ENCODE measurements at regions not wholly inside any gene's neighbourhood (a gene's known extent, or its start where the extent isn't known, plus 50 kb on each side); places are given as distances from the start of the nearest gene placed in this dataset.

DNA sequence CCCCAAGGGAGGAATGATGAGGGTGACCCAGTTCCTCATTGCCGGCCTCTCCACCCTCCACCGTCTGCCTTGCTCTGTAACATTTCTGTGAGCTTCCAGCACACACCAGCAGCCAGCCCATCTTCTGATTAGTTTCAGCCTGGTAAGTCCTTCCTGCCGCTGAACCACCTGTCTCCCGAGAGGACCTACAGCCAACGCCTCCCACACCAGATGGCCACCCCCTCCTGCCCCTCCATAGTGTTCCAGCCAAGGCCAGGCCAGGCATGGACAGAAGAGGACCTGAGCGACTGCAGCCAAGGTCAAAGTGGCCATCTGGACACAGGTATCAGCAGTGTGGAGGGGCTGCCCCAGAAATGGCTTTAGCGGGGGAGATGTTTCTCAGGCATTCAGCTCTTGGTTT is 170.7 kb upstream of the CTBP2 start:
- H3K36me3 ChIP-seq (ENCODE audit: insufficient read depth, low read length), result no peaks in the 10 kb centered on the region
- H3K4me3 ChIP-seq, result no peak overlapping the region
- no peaks in the 10 kb centered on the region for H3K9me3 ChIP-seq (ENCODE audit: low read depth, low read length)
- TF ChIP-seq FOXP2 (optimal IDR thresholded peaks at IDR 0.05; ENCODE audit: control extremely low read depth, extremely low read length, insufficient read depth), result no peak
- TF ChIP-seq EZH2 (IDR thresholded peaks at IDR 0.05), result no peak
- no peak for TF ChIP-seq POLR2AphosphoS5 (IDR thresholded peaks at IDR 0.05; ENCODE audit: borderline replicate concordance, low read depth, low read length)
- H3K27ac ChIP-seq, result no peak overlapping the region
- no peak for DNase-seq (ENCODE audit: low read depth, low spot score)
- no peak overlapping the region for H3K9ac ChIP-seq (ENCODE audit: insufficient read length)

DNA sequence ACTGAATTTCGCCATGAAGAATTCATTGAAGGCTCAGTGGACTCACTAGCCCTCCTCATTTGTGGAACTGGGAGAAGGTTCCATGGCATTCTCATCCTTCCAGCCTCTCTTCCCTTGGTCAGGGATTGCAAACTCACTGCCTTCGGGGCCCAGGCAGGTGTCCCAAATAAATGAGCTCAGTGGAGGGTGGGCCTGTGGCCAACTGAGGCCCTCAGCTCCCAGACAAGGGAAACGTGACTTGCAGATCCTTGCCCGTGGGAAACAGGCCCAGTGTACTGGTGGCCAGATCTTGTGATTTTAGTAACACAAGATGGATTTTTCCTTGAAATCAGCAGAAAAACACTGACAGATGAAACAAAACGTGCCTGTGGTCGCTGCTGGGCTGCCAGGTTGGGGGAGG is 168.7 kb upstream of the CTBP2 start:
- Histone ChIP-seq H3K4me3 (no peak overlapping the region), H3K36me3 (ENCODE audit: insufficient read depth, low read length) (no peaks in the 10 kb centered on the region), H3K9ac (ENCODE audit: insufficient read length) (no peak overlapping the region), H3K27ac (no peak overlapping the region), H3K9me3 (ENCODE audit: low read depth, low read length) (no peaks in the 10 kb centered on the region)
- TF ChIP-seq EZH2 (IDR thresholded peaks at IDR 0.05) (no peak), POLR2AphosphoS5 (IDR thresholded peaks at IDR 0.05; ENCODE audit: borderline replicate concordance, low read depth, low read length) (no peak), FOXP2 (optimal IDR thresholded peaks at IDR 0.05; ENCODE audit: control extremely low read depth, extremely low read length, insufficient read depth) (no peak)
- no peak for DNase-seq (ENCODE audit: low read depth, low spot score)

DNA sequence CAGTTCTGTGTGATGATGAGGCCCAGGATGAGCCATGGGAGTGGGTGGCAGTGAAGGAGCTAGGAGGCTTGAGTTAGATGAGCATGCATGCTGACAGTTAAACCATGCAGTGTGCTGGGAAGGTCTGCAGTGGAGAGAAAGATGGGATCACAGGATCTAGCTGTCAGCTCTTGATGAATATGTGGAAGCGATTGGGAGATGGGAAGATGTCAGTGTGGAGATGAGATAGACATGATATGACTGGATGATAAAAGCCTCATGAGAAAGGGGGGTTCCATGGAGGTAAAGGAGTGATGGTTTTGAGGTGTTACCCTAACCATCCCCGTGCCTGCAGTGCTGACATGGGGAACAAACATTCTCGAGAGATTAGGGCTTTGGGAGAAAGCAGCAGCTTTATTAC is 165.0 kb upstream of the CTBP2 start:
- Histone ChIP-seq H3K4me3 (no peak overlapping the region), H3K9ac (ENCODE audit: insufficient read length) (no peak overlapping the region), H3K9me3 (ENCODE audit: low read depth, low read length) (no peaks in the 10 kb centered on the region), H3K36me3 (ENCODE audit: insufficient read depth, low read length) (no peaks in the 10 kb centered on the region), H3K27ac (no peak overlapping the region)
- TF ChIP-seq POLR2AphosphoS5 (IDR thresholded peaks at IDR 0.05; ENCODE audit: borderline replicate concordance, low read depth, low read length) (no peak), EZH2 (IDR thresholded peaks at IDR 0.05) (no peak), FOXP2 (optimal IDR thresholded peaks at IDR 0.05; ENCODE audit: control extremely low read depth, extremely low read length, insufficient read depth) (no peak)
- no peak for DNase-seq (ENCODE audit: low read depth, low spot score)

DNA sequence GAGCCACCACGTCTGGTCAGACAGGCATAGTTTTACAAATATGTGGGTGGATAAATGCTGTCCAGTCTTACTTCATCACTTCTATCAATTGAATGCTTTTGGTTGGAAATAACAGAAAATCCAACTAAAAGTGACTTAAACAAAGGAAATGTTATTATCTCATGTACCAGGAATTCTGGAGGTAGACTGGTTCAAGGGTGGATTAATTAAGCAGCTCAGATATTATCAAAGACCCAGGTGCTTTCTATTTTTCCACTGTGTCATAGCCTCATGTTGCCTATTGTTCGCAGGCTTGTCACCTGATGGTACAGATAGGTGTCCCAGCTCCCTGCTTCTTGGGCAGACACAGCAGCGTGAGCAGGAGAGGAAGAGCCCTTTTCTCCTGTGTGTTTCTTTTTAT is 156.1 kb upstream of the CTBP2 start:
- H3K9me3 ChIP-seq (ENCODE audit: low read depth, low read length), result no peaks in the 10 kb centered on the region
- H3K36me3 ChIP-seq (ENCODE audit: insufficient read depth, low read length), result no peaks in the 10 kb centered on the region
- DNase-seq (ENCODE audit: low read depth, low spot score), result no peak
- no peak for TF ChIP-seq EZH2 (IDR thresholded peaks at IDR 0.05)
- TF ChIP-seq POLR2AphosphoS5 (IDR thresholded peaks at IDR 0.05; ENCODE audit: borderline replicate concordance, low read depth, low read length), result no peak
- no peak for TF ChIP-seq FOXP2 (optimal IDR thresholded peaks at IDR 0.05; ENCODE audit: control extremely low read depth, extremely low read length, insufficient read depth)
- H3K4me3 ChIP-seq, result no peak overlapping the region
- no peak overlapping the region for H3K9ac ChIP-seq (ENCODE audit: insufficient read length)
- no peak overlapping the region for H3K27ac ChIP-seq

DNA sequence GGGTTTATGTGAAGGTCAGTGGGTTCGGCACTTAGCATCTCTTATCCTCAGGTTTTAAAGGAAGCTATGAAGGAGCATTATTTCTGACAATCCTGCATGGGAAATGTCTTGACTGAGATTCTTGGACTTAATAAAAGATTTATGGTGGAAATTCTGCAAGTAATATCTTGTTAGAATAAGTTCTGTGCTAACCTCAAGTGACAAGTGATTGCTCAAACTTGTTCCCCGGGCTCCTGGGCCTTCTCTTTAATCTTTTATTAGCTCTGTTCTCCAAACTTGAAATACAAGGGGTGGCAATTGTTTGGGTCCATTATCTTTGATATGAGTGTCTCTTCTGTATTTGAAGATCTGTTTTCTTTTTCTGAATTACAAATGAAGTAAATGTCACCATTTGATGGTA is 140.6 kb upstream of the CTBP2 start:
- no peak for TF ChIP-seq FOXP2 (optimal IDR thresholded peaks at IDR 0.05; ENCODE audit: control extremely low read depth, extremely low read length, insufficient read depth)
- TF ChIP-seq EZH2 (IDR thresholded peaks at IDR 0.05), result no peak
- no peak for TF ChIP-seq POLR2AphosphoS5 (IDR thresholded peaks at IDR 0.05; ENCODE audit: borderline replicate concordance, low read depth, low read length)
- Histone ChIP-seq H3K36me3 (ENCODE audit: insufficient read depth, low read length) (no peaks in the 10 kb centered on the region), H3K27ac (no peak overlapping the region), H3K9ac (ENCODE audit: insufficient read length) (no peak overlapping the region), H3K9me3 (ENCODE audit: low read depth, low read length) (no peaks in the 10 kb centered on the region), H3K4me3 (no peak overlapping the region)
- no peak for DNase-seq (ENCODE audit: low read depth, low spot score)

DNA sequence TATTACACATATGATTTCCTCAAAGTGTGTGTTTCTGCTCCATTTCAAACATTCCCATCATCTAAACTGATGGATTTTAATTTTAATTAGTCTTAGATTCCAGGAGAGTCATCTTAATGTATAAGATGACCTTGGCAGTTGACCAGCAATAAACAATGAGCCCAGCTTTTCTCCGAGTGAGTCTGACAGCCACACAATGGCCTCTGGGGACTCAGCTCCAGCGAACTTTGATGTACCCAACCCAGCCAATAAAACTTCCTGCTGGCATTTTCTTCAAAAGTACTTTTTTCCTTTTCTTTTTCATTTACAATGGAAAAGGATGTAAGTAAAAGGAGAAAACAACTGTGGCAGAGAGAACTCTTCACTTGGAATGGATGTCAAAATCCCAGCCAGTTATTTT is 139.1 kb upstream of the CTBP2 start:
- H3K27ac ChIP-seq, result no peak overlapping the region
- no peaks in the 10 kb centered on the region for H3K36me3 ChIP-seq (ENCODE audit: insufficient read depth, low read length)
- H3K9ac ChIP-seq (ENCODE audit: insufficient read length), result no peak overlapping the region
- TF ChIP-seq POLR2AphosphoS5 (IDR thresholded peaks at IDR 0.05; ENCODE audit: borderline replicate concordance, low read depth, low read length) (no peak), FOXP2 (optimal IDR thresholded peaks at IDR 0.05; ENCODE audit: control extremely low read depth, extremely low read length, insufficient read depth) (no peak), EZH2 (IDR thresholded peaks at IDR 0.05) (no peak)
- no peak for DNase-seq (ENCODE audit: low read depth, low spot score)
- no peaks in the 10 kb centered on the region for H3K9me3 ChIP-seq (ENCODE audit: low read depth, low read length)
- no peak overlapping the region for H3K4me3 ChIP-seq

DNA sequence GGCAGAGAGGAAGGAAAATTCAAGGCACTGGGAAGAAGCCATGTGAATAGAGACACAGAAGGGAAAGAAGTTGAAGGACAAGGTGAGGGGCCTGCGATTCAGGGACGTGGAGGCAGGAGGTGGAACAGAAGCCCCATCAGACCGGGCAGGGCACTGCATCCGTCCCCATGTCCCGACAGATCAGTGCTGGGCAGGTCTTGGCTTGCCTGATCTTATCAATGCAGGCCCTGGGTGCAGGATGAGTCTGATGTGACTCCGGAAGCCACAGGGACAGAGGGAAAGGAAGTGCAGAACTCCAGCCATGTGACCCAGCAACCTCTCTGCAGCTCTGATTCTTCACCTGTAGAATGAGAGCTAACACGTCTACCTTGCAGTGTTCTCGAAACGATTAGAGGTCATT is 136.2 kb upstream of the CTBP2 start:
- Histone ChIP-seq H3K36me3 (ENCODE audit: insufficient read depth, low read length) (no peaks in the 10 kb centered on the region), H3K27ac (no peak overlapping the region), H3K4me3 (no peak overlapping the region), H3K9ac (ENCODE audit: insufficient read length) (no peak overlapping the region), H3K9me3 (ENCODE audit: low read depth, low read length) (no peaks in the 10 kb centered on the region)
- TF ChIP-seq EZH2 (IDR thresholded peaks at IDR 0.05) (no peak), FOXP2 (optimal IDR thresholded peaks at IDR 0.05; ENCODE audit: control extremely low read depth, extremely low read length, insufficient read depth) (no peak), POLR2AphosphoS5 (IDR thresholded peaks at IDR 0.05; ENCODE audit: borderline replicate concordance, low read depth, low read length) (no peak)
- no peak for DNase-seq (ENCODE audit: low read depth, low spot score)

DNA sequence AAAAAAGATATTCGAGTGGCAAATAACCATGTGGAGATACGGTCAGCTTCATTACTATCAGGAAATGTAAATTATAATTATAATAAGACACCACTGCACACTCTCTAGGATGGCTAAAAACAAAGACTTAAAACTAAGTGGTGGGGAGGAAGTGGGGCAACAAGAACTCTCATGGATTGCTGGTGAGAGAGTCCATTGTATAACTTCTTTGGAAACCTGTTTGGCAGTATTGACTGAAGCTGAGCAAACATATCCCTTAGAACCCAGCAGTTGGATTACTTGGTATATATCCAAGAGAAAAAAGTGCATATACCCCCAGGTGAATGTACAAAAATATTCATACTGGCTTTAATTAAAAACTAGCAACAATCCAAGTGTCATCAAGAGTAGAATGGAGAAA is 133.7 kb upstream of the CTBP2 start:
- Histone ChIP-seq H3K4me3 (no peak overlapping the region), H3K27ac (no peak overlapping the region), H3K36me3 (ENCODE audit: insufficient read depth, low read length) (no peaks in the 10 kb centered on the region), H3K9me3 (ENCODE audit: low read depth, low read length) (no peaks in the 10 kb centered on the region), H3K9ac (ENCODE audit: insufficient read length) (no peak overlapping the region)
- no peak for DNase-seq (ENCODE audit: low read depth, low spot score)
- TF ChIP-seq EZH2 (IDR thresholded peaks at IDR 0.05) (no peak), FOXP2 (optimal IDR thresholded peaks at IDR 0.05; ENCODE audit: control extremely low read depth, extremely low read length, insufficient read depth) (no peak), POLR2AphosphoS5 (IDR thresholded peaks at IDR 0.05; ENCODE audit: borderline replicate concordance, low read depth, low read length) (no peak)

DNA sequence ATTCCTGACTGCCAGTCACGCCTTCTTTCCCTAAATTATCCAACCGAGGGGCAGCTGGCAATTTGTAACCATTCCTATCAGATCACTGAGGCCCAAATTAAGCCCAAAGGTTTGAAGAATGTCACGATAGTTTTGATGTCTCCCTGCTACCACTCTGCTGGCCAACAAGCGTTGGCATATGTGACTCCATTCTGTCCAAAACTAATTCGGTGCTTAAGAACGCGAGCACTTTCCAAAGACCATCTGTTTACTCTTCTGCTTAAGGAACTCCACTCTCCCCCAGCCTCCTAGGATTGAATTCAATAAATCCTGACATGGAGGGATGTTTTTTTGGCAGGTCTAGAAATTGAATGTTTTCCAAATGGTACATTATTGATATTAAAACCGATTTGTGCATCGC is 131.5 kb upstream of the CTBP2 start:
- Histone ChIP-seq H3K27ac (no peak overlapping the region), H3K4me3 (no peak overlapping the region)
- no peak for DNase-seq (ENCODE audit: low read depth, low spot score)

More for the DNA sequence above, 131.5 kb upstream of the CTBP2 start:
- TF ChIP-seq EZH2 (IDR thresholded peaks at IDR 0.05) (no peak), FOXP2 (optimal IDR thresholded peaks at IDR 0.05; ENCODE audit: control extremely low read depth, extremely low read length, insufficient read depth) (no peak), POLR2AphosphoS5 (IDR thresholded peaks at IDR 0.05; ENCODE audit: borderline replicate concordance, low read depth, low read length) (no peak)
- no peaks in the 10 kb centered on the region for H3K9me3 ChIP-seq (ENCODE audit: low read depth, low read length)
- H3K36me3 ChIP-seq (ENCODE audit: insufficient read depth, low read length), result no peaks in the 10 kb centered on the region
- no peak overlapping the region for H3K9ac ChIP-seq (ENCODE audit: insufficient read length)

All from SK-N-MC (cell line).